ENCODE measurements at regions not wholly inside any gene's neighbourhood (a gene's known extent, or its start where the extent isn't known, plus 50 kb on each side); places are given as distances from the start of the nearest gene placed in this dataset.

DNA sequence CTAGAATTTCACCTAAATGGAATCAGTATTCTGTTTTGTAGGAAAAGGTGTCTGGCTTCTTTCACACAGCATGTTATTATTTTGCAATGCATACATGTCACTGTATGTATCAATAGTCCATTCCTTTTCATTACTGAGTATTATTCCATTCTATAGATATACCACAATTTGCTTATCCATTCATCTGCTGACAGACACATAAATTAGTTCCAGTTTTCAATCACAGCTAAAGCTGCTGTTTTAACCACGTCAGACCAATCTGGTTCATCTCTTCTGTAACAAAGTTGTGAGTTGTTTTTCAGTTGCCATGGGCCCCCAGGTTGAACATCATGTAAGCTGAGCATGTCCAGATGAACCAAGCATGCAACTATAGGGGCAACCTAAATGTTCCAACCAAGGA, 282.1 kb upstream of the MKLN1 start:
- H3K4me3 ChIP-seq (ENCODE audit: low read depth, low read length): no peak overlapping the region
- ChIA-PET CTCF (interaction anchor here (0.8 to 1.3 kb wide), 2 partner anchors 10 to 63 kb away, joined by 4 to 5 read pairs; no protein-coding TSS in a partner anchor), POLR2A (no interaction called here)
- H3K9me3 ChIP-seq (ENCODE audit: control insufficient read depth, insufficient read depth, low read depth, low read length): no peaks in the 10 kb centered on the region
- no peaks in the 10 kb centered on the region; a peak in 1 of 3 replicates for H3K36me3 ChIP-seq (ENCODE audit: control insufficient read depth in 2 of 2, insufficient read depth in 1 of 2, low read length in 2 of 2)
- no peak for TF ChIP-seq ZNF555 (tag by site-specific recombination; conservative IDR thresholded peaks at IDR 0.05)
- peak; percentile 79 for TF ChIP-seq ZNF146 (tag by site-specific recombination; IDR thresholded peaks at IDR 0.05)
- TF ChIP-seq ZNF473 (tag by site-specific recombination; IDR thresholded peaks at IDR 0.05): no peak
- no peak for TF ChIP-seq ZNF132 (tag by site-specific recombination; IDR thresholded peaks at IDR 0.05; ENCODE audit: borderline replicate concordance)
- no peak for TF ChIP-seq PRDM2 (tag by site-specific recombination; IDR thresholded peaks at IDR 0.05; ENCODE audit: borderline replicate concordance)
- TF ChIP-seq ZNF701 (tag by site-specific recombination; IDR thresholded peaks at IDR 0.05): no peak
- no peak for TF ChIP-seq GFI1B (tag by site-specific recombination; IDR thresholded peaks at IDR 0.05)
- no peak for TF ChIP-seq ZNF777 (tag by site-specific recombination; IDR thresholded peaks at IDR 0.05; ENCODE audit: borderline replicate concordance)
- TF ChIP-seq ZNF350 (tag by site-specific recombination; IDR thresholded peaks at IDR 0.05): no peak
- TF ChIP-seq, protein P1, sequence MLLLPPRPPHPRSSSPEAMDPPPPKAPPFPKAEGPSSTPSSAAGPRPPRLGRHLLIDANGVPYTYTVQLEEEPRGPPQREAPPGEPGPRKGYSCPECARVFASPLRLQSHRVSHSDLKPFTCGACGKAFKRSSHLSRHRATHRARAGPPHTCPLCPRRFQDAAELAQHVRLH (tag by site-specific recombination; IDR thresholded peaks at IDR 0.05): peak; percentile 49; the same call in 1 of the 2 replicates
- no peak for TF ChIP-seq INSM2 (tag by site-specific recombination; IDR thresholded peaks at IDR 0.05)
- TF ChIP-seq TRIM28 (IDR thresholded peaks at IDR 0.05; ENCODE audit: borderline replicate concordance, low read length): no peak
- no peak overlapping the region for H3K27ac ChIP-seq (ENCODE audit: extremely low read depth, low read depth, low read length)
- no peaks in the 10 kb centered on the region for H3K4me1 ChIP-seq (ENCODE audit: control insufficient read depth, insufficient read depth, low read length)

DNA sequence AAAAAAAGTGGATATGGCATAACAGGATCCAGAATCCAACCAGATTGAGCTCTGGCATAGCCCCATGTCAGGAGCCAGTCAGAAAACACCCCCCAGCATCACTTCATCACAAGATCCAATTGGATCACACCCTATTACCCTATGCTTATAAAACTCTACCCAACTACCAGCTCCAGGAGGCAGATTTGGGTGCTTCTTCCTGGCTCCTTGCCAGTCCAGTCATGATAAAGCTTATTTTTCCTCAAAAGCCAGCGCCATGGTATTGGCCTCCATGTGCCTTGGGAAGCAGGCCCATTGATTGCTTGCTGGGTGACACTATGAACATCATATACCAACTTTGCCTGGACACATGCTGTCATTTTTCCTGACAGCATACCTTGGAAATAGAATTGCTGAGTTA, 281.4 kb upstream of the MKLN1 start:
- TF ChIP-seq ZNF221 (tag by site-specific recombination; IDR thresholded peaks at IDR 0.05; ENCODE audit: borderline replicate concordance): no peak
- TF ChIP-seq BCL6B (tag by site-specific recombination; IDR thresholded peaks at IDR 0.05): no peak
- no peak for TF ChIP-seq ZNF350 (tag by site-specific recombination; IDR thresholded peaks at IDR 0.05)
- TF ChIP-seq ZBTB7A (tag by site-specific recombination; IDR thresholded peaks at IDR 0.05; ENCODE audit: low read depth): no peak
- no peak for TF ChIP-seq ZNF654 (tag by site-specific recombination; IDR thresholded peaks at IDR 0.05; ENCODE audit: low read depth)
- TF ChIP-seq ZNF341 (tag by site-specific recombination; IDR thresholded peaks at IDR 0.05; ENCODE audit: low read depth): no peak
- TF ChIP-seq ZFP3 (tag by site-specific recombination; IDR thresholded peaks at IDR 0.05; ENCODE audit: low read depth): no peak
- no peak for TF ChIP-seq ZNF133 (tag by site-specific recombination; IDR thresholded peaks at IDR 0.05)
- no peak for TF ChIP-seq ZNF362 (tag by site-specific recombination; IDR thresholded peaks at IDR 0.05)
- no peak for TF ChIP-seq ZSCAN16 (tag by site-specific recombination; IDR thresholded peaks at IDR 0.05)
- no peak for TF ChIP-seq ZNF558 (tag by site-specific recombination; IDR thresholded peaks at IDR 0.05)
- no peak for TF ChIP-seq GLIS2 (tag by site-specific recombination; IDR thresholded peaks at IDR 0.05)
- no peak for TF ChIP-seq ZNF416 (tag by site-specific recombination; IDR thresholded peaks at IDR 0.05)
- no peak for TF ChIP-seq GFI1B (tag by site-specific recombination; IDR thresholded peaks at IDR 0.05)
- TF ChIP-seq ZNF214 (tag by site-specific recombination; IDR thresholded peaks at IDR 0.05; ENCODE audit: borderline replicate concordance): no peak
- Histone ChIP-seq H3K4me3 (ENCODE audit: low read depth, low read length) (no peak overlapping the region), H3K27ac (ENCODE audit: extremely low read depth, low read depth, low read length) (no peak overlapping the region), H3K9me3 (ENCODE audit: control insufficient read depth, insufficient read depth, low read depth, low read length) (no peaks in the 10 kb centered on the region), H3K36me3 (ENCODE audit: control insufficient read depth in 2 of 2, insufficient read depth in 1 of 2, low read length in 2 of 2) (no peaks in the 10 kb centered on the region; a peak in 1 of 3 replicates), H3K4me1 (ENCODE audit: control insufficient read depth, insufficient read depth, low read length) (no peaks in the 10 kb centered on the region)
- ChIA-PET POLR2A (no interaction called here), CTCF (interaction anchor here (1.3 kb wide), 1 partner anchor 64 kb away, joined by 5 read pairs; no protein-coding TSS in a partner anchor)

Measured in HEK293 (cell line).